ENCODE measurements at regions not wholly inside any gene's neighbourhood (a gene's known extent, or its start where the extent isn't known, plus 50 kb on each side); places are given as distances from the start of the nearest gene placed in this dataset.
"Not testable (repeated sequence)": the region's sequence is repeated elsewhere in the genome, so short reads cannot be mapped to it uniquely, and the experiment has no call there.

GRCh38 chr3:69484507-69485393 is 98.9 kb upstream of the FRMD4B start:
- Histone ChIP-seq H3K27ac (ENCODE audit: low read depth, low read length) (no peak overlapping the region), H3K4me1 (ENCODE audit: control insufficient read depth, insufficient read depth, low read length) (no peaks in the 10 kb centered on the region)

GRCh38 chr3:69483449-69483848 is 97.6 kb upstream of the FRMD4B start:
- Histone ChIP-seq H3K9ac (ENCODE audit: low read length) (no peak overlapping the region), H3K27ac (ENCODE audit: low read depth, low read length) (no peak overlapping the region), H3K4me1 (ENCODE audit: control insufficient read depth, insufficient read depth, low read length) (no peaks in the 10 kb centered on the region), H3K4me3 (ENCODE audit: low read length) (no peak overlapping the region), H3K36me3 (ENCODE audit: control insufficient read depth, insufficient read depth, low read length) (no peaks in the 10 kb centered on the region), H3K27me3 (ENCODE audit: control insufficient read depth, insufficient read depth, low read length) (no peaks in the 10 kb centered on the region)

More at GRCh38 chr3:69484507-69485393, 98.9 kb upstream of the FRMD4B start:
- Histone ChIP-seq H3K36me3 (ENCODE audit: control insufficient read depth, insufficient read depth, low read length) (no peaks in the 10 kb centered on the region), H3K4me3 (ENCODE audit: low read length) (no peak overlapping the region), H3K27me3 (ENCODE audit: control insufficient read depth, insufficient read depth, low read length) (no peaks in the 10 kb centered on the region), H3K9ac (ENCODE audit: low read length) (no peak overlapping the region)

GRCh38 chr3:69480986-69481385 is 95.1 kb upstream of the FRMD4B start:
- H3K27ac ChIP-seq (ENCODE audit: low read depth, low read length); H3K4me1 ChIP-seq (ENCODE audit: control insufficient read depth, insufficient read depth, low read length); H3K36me3 ChIP-seq (ENCODE audit: control insufficient read depth, insufficient read depth, low read length); H3K27me3 ChIP-seq (ENCODE audit: control insufficient read depth, insufficient read depth, low read length); H3K4me3 ChIP-seq (ENCODE audit: low read length); H3K9ac ChIP-seq (ENCODE audit: low read length): not testable (repeated sequence)

GRCh38 chr3:69474186-69474585 is 88.3 kb upstream of the FRMD4B start:
- no peaks in the 10 kb centered on the region for H3K36me3 ChIP-seq (ENCODE audit: control insufficient read depth, insufficient read depth, low read length)
- H3K9ac ChIP-seq (ENCODE audit: low read length): no peak overlapping the region
- no peak overlapping the region for H3K4me3 ChIP-seq (ENCODE audit: low read length)
- H3K27ac ChIP-seq (ENCODE audit: low read depth, low read length): no peak overlapping the region
- no peaks in the 10 kb centered on the region for H3K27me3 ChIP-seq (ENCODE audit: control insufficient read depth, insufficient read depth, low read length)
- no peaks in the 10 kb centered on the region for H3K4me1 ChIP-seq (ENCODE audit: control insufficient read depth, insufficient read depth, low read length)

GRCh38 chr3:69472093-69472492 is 86.2 kb upstream of the FRMD4B start:
- H3K27ac ChIP-seq (ENCODE audit: low read depth, low read length): no peak overlapping the region
- no peaks in the 10 kb centered on the region for H3K4me1 ChIP-seq (ENCODE audit: control insufficient read depth, insufficient read depth, low read length)
- H3K36me3 ChIP-seq (ENCODE audit: control insufficient read depth, insufficient read depth, low read length): no peaks in the 10 kb centered on the region
- no peak overlapping the region for H3K9ac ChIP-seq (ENCODE audit: low read length)
- H3K27me3 ChIP-seq (ENCODE audit: control insufficient read depth, insufficient read depth, low read length): no peaks in the 10 kb centered on the region
- H3K4me3 ChIP-seq (ENCODE audit: low read length): no peak overlapping the region

- Histone ChIP-seq H3K36me3 (ENCODE audit: control insufficient read depth, insufficient read depth, low read length) (no peaks in the 10 kb centered on the region), H3K4me3 (ENCODE audit: low read length) (no peak overlapping the region), H3K4me1 (ENCODE audit: control insufficient read depth, insufficient read depth, low read length) (no peaks in the 10 kb centered on the region), H3K27me3 (ENCODE audit: control insufficient read depth, insufficient read depth, low read length) (no peaks in the 10 kb centered on the region), H3K27ac (ENCODE audit: low read depth, low read length) (no peak overlapping the region), H3K9ac (ENCODE audit: low read length) (no peak overlapping the region)
Observed at GRCh38 chr3:69463531-69463930, 77.6 kb upstream of the FRMD4B start.

- H3K4me1 ChIP-seq (ENCODE audit: control insufficient read depth, insufficient read depth, low read length): no peaks in the 10 kb centered on the region
- H3K27ac ChIP-seq (ENCODE audit: low read depth, low read length): no peak overlapping the region
- H3K4me3 ChIP-seq (ENCODE audit: low read length): no peak overlapping the region
- no peak overlapping the region for H3K9ac ChIP-seq (ENCODE audit: low read length)
- no peaks in the 10 kb centered on the region for H3K27me3 ChIP-seq (ENCODE audit: control insufficient read depth, insufficient read depth, low read length)
- no peaks in the 10 kb centered on the region for H3K36me3 ChIP-seq (ENCODE audit: control insufficient read depth, insufficient read depth, low read length)
Observed at GRCh38 chr3:69462826-69463100, 76.9 kb upstream of the FRMD4B start.

- H3K27ac ChIP-seq (ENCODE audit: low read depth, low read length): no peak overlapping the region
- no peaks in the 10 kb centered on the region for H3K27me3 ChIP-seq (ENCODE audit: control insufficient read depth, insufficient read depth, low read length)
- H3K4me1 ChIP-seq (ENCODE audit: control insufficient read depth, insufficient read depth, low read length): no peaks in the 10 kb centered on the region
- no peak overlapping the region for H3K4me3 ChIP-seq (ENCODE audit: low read length)
- no peak overlapping the region for H3K9ac ChIP-seq (ENCODE audit: low read length)
- H3K36me3 ChIP-seq (ENCODE audit: control insufficient read depth, insufficient read depth, low read length): no peaks in the 10 kb centered on the region
Observed at GRCh38 chr3:69462022-69462825, 76.3 kb upstream of the FRMD4B start.

- Histone ChIP-seq H3K4me1 (ENCODE audit: control insufficient read depth, insufficient read depth, low read length) (no peaks in the 10 kb centered on the region), H3K27me3 (ENCODE audit: control insufficient read depth, insufficient read depth, low read length) (no peaks in the 10 kb centered on the region), H3K27ac (ENCODE audit: low read depth, low read length) (no peak overlapping the region), H3K4me3 (ENCODE audit: low read length) (no peak overlapping the region), H3K36me3 (ENCODE audit: control insufficient read depth, insufficient read depth, low read length) (no peaks in the 10 kb centered on the region), H3K9ac (ENCODE audit: low read length) (no peak overlapping the region)
Observed at GRCh38 chr3:69460034-69460433, 74.1 kb upstream of the FRMD4B start.

- no peaks in the 10 kb centered on the region for H3K27me3 ChIP-seq (ENCODE audit: control insufficient read depth, insufficient read depth, low read length)
- H3K36me3 ChIP-seq (ENCODE audit: control insufficient read depth, insufficient read depth, low read length): no peaks in the 10 kb centered on the region
- H3K4me1 ChIP-seq (ENCODE audit: control insufficient read depth, insufficient read depth, low read length): no peaks in the 10 kb centered on the region
- no peak overlapping the region for H3K9ac ChIP-seq (ENCODE audit: low read length)
- H3K27ac ChIP-seq (ENCODE audit: low read depth, low read length): no peak overlapping the region
- no peak overlapping the region for H3K4me3 ChIP-seq (ENCODE audit: low read length)
Observed at GRCh38 chr3:69458803-69459365, 73.0 kb upstream of the FRMD4B start.

- Histone ChIP-seq H3K4me3 (ENCODE audit: low read length) (no peak overlapping the region), H3K4me1 (ENCODE audit: control insufficient read depth, insufficient read depth, low read length) (no peaks in the 10 kb centered on the region), H3K36me3 (ENCODE audit: control insufficient read depth, insufficient read depth, low read length) (no peaks in the 10 kb centered on the region), H3K27ac (ENCODE audit: low read depth, low read length) (no peak overlapping the region), H3K9ac (ENCODE audit: low read length) (no peak overlapping the region), H3K27me3 (ENCODE audit: control insufficient read depth, insufficient read depth, low read length) (no peaks in the 10 kb centered on the region)
Observed at GRCh38 chr3:69456631-69457030, 70.7 kb upstream of the FRMD4B start.

- H3K27me3 ChIP-seq (ENCODE audit: control insufficient read depth, insufficient read depth, low read length): no peaks in the 10 kb centered on the region
- H3K4me3 ChIP-seq (ENCODE audit: low read length): no peak overlapping the region
- no peak overlapping the region for H3K27ac ChIP-seq (ENCODE audit: low read depth, low read length)
- H3K9ac ChIP-seq (ENCODE audit: low read length): no peak overlapping the region
- H3K4me1 ChIP-seq (ENCODE audit: control insufficient read depth, insufficient read depth, low read length): peaks cover 3% of the 10 kb centered on the region
- no peaks in the 10 kb centered on the region for H3K36me3 ChIP-seq (ENCODE audit: control insufficient read depth, insufficient read depth, low read length)
Observed at GRCh38 chr3:69454204-69454787, 68.4 kb upstream of the FRMD4B start.

Measured in rectal smooth muscle tissue (tissue), 1 donor.